Stimulated activated CD8-positive, alpha-beta memory T cell treated with anti-CD3 and anti-CD28 coated beads, Interleukin-12 subunit alpha, Interleukin-12 subunit beta, amount 100 ng/mL, for 4 hours (primary cell): ENCODE measurements at regions not wholly inside any gene's neighbourhood (a gene's known extent, or its start where the extent isn't known, plus 50 kb on each side); places are given as distances from the start of the nearest gene placed in this dataset.

Source experiments
- DNase-seq: peaks from one replicate; pipeline ENCODE4 v3.0.0-alpha.2; 2020; ENCODE audit warnings: low read depth

DNA sequence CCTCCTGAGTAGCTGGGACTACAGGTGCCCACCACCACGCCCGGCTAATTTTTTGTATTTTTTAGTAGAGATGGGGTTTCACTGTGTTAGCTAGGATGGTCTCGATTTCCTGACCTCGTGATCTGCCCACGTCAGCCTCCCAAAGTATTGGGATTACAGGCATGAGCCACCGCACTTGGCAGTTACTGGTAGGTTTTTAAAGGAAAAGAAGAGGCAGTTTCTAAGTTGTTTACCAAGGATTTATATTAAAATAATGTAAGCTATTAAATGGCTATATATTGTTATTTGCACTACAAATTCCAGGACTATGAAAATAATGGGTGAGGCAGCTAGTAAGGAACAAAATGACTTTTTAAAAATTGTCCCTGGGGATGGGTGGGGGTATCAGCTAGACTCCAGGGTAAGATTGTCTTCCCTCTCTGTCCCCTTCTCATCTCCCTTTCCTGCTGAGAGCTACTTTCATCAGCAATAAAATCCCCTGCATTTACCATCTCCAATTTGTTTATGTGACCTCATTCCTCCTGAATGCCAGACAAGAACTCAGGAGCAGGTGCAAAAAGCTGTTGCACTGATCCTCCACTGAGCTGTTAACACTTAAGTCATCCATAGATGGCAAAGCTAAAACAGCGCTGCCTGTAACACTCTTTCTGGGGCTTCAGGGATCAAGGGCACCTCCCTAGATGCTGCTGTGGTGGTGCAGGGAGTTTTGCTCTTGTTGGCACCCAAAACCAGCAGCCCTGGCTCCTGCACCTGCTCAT lies 165.2 kb downstream of the ZPLD1 start:
- DNase-seq: no peak

DNA sequence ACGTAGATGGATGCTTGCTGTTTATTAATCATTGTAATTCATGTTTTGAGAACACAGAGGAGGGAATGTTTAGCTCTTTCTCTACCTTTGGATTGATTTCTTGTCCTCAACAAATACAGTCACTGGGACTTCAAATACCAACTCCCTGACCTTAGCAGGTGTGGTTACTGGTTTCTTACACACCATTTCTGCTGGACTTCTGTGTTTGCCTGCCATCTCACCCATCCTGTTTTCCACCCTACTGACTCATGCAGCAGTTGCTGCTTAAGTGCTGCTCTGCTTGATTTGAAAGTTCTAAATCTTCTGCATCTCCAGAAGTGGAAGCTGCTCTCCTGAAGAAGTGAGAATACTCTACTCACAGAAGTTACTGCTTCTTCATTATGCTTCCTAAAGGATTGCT lies 170.3 kb downstream of the ZPLD1 start:
- no peak for DNase-seq

DNA sequence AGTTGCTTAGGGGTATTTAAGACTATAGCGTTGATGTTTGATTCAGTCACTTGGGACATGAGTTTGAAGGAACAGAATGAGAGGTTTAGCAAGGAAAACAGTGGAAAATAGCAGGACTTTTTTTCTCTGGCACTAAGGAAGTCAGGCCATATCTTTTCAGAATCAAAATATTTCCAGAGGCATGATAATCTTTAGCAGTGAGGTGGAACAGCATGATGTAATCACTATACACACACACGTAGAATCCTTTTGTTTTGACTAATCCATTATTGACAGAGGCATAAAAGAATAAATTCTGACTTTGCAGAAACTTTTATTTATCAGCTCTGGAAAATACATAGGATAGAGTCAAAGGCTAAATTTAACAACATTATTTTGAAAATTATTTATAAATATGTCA lies 174.1 kb downstream of the ZPLD1 start:
- DNase-seq: no peak

DNA sequence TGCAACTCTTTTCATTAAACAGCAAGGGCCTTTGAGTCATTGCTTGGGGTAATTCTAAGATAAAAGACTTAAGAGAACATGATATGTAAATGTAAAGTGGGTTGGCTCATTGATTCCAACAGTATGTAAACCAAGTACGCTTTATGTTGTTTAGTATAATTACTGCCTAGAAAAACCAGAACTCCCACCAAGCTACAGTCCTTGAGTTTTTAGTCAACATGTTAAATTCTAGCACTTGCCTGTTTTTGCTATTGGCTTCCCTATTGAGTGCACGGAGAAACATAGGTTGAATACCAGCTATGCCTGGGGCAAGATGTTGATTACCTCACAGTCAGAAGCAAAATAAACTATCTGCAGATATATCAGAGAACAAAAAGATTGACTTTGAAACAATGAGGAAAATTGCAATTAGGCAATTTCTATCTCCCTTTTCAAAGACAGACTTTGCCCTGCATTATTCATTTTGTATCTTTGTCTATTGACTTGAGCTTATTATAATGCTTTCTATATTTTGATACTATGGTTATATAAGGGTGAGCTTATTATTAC lies 179.3 kb downstream of the ZPLD1 start:
- DNase-seq: no peak

DNA sequence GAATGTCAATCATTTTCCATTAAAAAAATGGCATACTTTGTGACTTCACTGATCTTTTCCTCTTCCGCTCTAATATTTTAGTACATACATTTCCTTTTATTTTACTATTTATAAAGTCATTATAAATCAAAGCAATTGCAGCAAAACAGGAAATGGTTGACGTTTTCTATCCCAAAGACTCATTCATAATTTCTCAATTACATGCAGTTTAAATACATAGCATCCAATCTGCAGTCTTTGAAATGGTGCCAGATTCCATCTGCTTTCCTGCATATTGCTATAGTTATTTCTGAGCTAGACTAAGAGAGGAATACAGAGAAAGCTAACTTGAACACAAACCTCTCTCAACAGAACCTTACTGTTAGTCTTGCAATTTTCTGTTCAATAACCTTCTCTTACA lies 179.8 kb downstream of the ZPLD1 start:
- no peak for DNase-seq

DNA sequence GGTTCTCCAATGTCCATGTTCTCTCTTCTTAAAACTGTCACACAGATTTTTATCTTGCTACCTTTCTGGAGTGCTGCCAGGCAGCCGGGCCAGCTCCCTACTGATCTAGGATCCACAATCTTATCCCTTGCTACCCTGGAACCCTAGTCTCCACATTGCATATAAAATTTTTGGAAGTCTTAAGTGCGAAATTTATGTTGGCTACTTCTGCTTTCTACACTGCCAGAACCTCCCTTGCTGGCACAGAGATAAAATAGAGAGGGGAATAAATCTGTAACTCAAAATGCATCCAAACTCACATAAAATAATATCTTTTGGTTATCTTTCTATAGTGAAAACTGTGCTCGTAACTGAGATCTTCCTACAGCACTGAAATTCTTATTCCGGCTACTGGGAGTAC lies 182.6 kb downstream of the ZPLD1 start:
- no peak for DNase-seq

DNA sequence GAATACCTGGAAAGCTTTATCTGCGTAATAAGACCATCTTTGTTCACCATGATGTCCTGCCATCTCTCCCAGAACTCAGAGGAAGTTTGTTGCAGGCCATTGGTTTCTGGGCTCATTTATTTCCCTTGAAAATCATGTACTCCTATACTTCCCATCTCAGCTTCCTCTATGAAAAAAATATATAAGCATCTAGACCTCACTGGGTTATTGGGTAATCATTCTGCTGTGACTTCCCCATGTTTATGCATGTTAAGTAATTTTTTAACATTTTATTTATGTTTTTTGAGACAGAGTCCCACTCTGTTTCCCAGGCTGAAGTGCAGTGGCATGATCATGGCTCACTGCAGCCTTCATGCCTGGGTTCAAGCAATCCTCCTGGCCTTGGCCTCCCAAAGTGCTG lies 184.5 kb downstream of the ZPLD1 start:
- DNase-seq: no peak

DNA sequence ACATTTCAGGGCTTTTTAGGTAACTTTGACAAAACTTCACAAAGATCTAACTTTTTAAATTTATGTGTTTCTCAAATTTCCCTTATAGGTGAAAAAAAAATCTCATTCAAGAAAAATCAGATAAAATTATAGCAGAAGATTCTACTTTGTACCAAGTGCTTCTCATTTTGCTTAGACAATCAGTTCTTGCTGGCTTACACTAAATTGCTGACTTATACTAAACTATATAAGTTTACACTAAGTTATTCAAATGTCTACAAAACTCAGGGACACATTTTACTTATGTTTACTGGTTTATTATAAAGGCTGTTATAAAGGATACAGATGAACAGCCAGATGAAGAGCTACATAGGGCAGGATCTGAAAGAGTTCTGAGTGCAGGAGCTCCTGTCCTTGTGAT lies 195.1 kb downstream of the ZPLD1 start:
- no peak for DNase-seq

DNA sequence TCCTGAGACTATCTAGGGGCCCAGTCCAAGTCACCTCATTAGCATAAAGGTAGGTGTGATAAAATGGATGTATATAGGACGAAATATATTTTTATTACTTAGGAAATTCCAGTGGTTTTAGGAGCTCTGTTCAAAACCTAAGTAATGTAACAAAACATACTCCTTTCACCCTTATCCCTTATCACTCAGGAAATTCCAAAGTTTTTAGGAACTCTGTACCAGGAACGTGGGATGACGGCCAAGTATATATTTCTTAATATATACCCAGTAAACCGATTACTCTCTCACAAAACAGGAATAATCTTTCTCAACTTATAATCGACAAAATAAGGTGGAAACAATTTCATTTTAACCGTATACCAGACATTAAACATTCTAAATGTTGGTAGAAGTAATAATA lies 195.7 kb downstream of the ZPLD1 start:
- DNase-seq: no peak

DNA sequence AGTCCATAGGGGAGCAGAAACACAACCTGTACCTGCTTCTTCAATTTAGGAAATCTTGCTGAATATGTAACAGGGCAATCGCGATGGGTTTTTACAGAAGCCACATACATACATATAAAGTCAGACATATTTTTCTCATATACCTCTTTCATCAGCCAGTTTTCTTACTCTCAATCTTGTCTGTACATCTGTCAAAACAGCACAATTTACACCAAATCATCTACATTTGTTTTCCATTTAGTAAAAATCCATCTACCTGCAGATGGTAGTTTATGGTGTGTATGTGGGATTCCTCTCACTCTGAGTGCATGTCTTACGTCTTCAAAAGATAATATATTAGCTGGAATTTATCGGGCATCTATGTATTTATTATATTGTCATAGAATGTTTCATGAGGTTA lies 208.7 kb downstream of the ZPLD1 start:
- no peak for DNase-seq

DNA sequence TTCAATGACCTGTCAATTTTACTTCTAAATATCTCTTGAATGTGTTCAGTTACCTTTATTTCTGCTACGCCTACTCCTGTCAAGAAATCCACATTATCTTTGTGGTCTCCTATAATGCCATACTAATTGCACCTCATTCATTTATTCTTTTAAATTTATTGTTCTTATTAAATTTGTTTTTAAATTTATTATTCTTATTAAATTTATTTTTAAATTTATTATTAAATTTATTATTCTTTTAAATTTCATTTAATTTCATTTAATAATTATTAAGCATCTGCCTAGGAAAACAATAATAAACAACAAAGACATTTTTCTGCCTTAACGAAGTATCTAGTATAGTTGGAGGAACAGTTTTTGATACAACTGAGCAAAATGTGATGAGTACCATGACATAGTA lies 211.7 kb downstream of the ZPLD1 start:
- DNase-seq: no peak

DNA sequence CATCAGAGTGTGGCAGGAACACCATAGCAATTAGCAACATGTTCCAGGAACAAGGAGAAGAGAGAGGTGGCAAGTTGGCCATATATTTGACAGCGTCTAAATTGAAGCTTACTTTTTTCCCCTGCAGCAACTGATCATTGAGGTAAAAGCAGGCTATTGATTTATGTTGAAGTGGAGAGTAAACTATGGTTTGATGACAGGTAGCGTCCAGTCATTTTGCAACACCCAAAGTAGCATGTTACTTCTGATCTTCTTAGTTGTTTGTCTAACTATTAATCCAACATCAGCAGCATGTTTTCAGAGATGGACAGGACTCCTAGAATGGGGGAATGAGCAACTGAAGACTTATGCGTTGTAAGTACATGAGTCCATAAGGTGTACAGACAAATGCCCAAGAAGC lies 225.8 kb downstream of the ZPLD1 start:
- DNase-seq: no peak

DNA sequence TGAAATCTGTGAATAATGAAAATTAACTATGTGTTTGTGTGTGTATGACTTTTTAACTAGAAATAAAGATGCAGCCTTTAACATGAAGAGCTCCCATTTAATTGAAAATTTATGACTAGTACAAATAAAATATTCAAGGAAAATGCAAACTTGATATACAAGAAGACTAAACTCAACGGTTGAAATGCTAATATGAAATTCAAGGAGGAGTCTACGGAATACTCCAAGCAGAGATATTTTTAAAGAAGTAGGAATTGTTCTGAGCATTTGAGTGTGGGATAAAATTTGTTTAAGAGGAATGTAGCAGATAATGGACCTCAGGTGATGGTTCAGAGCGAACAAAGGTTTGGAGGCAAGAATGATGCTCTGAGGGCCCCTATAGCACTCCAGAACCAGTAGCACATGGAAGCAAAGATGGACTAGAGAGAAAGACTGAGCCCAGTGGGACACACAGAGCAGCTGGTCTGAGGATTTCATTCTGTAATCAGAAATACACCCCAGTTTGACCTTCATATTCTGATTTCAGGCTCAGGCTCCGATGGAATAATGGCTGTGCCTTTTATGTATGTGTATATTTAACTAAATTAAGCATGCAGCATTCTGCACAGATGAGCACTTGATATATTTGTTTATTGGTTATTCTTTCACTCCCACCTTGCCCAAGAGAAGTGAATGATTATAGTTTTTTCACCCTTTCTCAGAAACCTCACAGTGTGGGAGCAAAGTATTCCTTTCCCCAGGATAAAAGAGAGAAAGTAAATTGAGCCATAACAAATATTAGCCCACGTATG lies 227.1 kb downstream of the ZPLD1 start:
- DNase-seq: no peak

DNA sequence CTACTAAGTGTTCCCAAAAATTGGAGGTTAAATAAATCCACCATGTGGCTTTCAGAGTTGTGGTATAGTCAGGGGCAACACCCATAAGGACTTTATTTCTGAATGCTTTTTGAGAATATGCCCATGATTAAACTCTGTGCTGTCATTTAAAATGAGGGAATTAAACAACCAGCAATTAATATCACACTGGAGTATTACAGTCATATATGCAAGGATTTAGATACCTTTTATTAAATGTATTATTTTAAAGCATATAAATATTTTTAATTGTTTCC lies 227.6 kb downstream of the ZPLD1 start:
- no peak for DNase-seq

DNA sequence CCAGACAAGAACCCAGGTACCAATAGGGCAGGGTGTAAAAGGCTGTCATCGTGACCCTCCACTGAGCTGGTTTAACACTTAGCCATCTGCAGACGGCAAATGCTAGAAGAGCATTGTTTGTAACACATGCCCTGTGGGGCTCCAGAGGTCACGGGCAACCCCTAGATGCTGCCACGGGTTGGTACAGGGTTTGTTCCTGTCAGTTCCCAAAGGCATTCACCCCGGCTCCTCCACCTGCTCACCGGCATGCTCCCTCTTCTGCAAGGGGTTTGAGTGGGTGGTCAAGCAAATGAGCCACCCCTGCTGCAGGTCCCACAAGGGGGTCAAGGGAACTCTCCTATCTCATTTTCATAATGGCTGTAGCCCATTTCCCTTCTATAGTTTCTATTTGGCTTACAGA lies 229.3 kb downstream of the ZPLD1 start:
- DNase-seq: no peak

DNA sequence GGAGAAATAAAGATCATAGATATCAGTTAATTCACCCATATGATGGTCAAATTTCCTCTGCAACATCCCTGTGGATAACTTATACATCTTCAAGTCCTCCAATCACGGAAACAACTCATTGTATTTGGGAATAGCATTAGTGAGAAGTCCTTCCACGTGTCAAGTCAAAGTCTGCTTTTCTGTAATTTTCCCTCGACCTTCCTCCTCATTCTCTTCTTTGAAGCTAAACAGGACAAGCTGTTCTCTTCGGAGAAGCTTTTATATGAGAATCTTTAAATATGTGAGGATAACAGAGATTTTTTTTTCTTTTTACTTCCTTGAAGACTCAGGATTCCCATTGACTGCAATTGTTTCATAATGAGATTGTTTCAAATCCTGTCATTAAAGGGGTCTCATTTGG lies 230.4 kb downstream of the ZPLD1 start:
- no peak for DNase-seq

DNA sequence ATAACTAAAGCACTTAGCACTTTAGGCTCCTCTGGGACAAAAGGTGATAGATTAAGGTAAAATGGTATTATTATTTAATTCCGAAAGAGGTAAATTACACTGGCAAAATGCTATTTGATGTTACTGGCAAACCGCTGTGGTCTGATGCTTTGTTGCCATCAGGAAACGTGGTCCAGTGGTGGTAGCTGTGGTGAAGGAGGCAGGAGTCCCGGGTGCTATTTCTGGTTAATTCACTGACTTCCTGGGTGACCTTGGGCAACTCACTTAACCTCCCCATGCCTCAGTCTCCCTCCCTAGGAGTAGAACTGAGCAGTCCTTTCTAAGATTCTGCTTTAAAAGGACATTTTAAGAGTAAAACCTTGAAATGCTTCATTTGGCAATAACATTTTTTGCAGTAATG lies 233.4 kb downstream of the ZPLD1 start:
- no peak for DNase-seq

DNA sequence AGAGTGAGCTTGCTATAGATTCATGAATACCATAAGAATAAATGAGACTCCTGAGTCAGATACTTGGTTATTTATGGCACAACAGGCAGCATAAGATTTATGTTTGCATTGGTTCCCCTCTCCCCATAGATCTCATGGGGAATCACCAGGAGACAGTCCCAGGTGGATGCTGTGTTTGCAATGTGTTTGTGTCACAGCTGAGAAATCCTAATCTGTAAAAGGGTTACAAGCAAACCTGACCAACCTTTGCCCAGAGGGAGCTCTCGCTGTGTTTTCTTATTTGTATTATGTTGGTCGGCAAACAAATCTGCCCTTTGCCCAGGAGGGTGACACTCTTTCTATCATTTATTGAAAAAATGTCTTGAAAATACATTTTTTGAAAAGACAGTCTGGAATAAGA lies 236.2 kb downstream of the ZPLD1 start:
- DNase-seq: no peak

DNA sequence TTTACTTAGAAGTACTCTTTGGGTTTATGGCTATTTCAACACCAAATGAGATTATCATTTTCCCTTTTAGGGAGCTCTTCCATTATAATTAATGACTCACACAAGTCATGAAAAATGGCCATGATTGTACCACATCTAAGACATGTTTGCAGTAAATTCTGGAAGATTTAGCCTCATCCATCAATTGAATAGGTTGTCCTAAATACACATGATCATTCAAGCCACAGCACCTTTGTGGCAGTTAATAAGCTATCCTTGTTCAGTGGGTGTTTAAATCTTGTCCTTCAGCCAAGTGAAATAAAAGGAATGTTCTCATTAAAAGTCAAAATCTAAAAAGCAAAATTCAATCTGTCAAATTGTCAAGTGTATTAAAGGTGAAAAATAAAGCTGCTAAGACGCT lies 237.5 kb downstream of the ZPLD1 start:
- no peak for DNase-seq

DNA sequence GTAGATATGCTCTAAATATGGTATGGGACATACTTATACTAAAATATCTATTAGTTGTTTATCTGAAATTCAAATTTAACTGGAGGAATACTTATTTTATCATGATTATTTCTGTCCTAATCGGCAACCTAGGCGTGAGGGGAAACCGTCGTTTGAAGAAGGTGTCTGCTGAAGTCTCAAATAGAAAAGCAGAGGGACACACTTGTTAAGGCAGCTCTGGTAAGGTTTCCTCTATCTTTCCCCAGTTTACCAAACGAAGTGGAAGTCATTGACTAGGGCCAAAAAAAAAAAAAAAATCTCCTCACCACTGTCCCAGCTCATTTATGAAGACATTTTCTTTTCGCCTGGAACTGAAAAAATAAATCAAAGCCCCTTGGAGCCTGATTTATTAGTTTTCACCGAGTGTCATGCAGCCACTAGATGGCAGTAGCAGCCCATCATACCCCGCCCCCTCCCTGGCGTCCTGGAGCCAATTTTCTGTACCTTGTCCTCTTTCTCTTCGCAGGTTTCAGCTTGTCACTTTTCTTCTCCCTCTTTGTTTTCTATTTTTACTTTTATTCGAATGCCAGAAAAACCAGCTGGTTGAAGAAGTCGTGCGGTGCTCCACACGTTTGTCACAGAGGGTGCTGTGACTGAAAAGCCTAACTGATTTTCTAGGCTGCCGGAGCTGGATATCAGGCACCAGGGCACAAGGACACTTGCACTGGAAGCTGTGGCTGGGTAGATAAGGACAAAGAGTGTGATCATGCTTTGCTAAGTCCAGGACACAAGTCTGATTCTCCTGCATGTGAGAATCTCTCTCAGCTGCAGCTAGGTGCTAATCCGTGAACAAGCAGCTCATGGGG lies 238.7 kb downstream of the ZPLD1 start:
- peak; percentile 3 for DNase-seq

DNA sequence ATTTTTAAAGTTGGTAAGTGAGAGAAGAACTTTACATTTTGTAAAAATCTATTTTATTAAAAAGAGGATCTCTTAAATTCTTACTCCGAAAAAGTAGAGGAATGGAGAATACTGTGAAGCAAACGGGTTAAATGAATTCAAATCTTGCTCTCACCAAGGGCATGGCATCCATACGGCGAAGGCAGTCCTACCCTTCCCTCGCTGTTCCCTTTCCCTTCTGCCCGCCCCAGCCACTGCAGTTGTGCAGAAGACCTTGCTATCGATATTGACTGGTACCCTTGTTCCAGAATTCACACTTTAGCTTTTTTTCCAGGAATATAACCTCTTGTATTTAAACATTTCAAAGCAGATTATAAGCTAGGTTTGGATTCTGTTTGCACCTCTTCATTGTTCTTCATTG lies 239.5 kb downstream of the ZPLD1 start:
- no peak for DNase-seq

DNA sequence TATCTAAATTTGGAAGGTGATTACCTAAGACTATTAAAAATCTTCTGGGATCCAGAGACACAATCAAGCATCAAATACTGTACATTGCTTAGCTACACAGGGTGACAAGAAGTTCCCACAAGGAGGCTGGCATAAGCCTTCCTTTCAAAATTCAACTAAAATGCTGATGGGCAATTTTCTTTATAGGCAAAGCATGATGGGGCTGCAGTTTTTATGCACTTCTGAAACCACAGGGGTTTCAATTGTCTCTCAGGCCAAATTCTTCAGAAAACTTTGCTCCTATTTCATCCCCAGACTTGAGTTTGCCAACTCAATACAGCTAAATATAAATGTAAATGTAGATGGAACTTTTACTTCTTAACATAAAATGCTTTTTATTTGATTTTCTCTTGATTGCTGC lies 241.6 kb downstream of the ZPLD1 start:
- DNase-seq: no peak

DNA sequence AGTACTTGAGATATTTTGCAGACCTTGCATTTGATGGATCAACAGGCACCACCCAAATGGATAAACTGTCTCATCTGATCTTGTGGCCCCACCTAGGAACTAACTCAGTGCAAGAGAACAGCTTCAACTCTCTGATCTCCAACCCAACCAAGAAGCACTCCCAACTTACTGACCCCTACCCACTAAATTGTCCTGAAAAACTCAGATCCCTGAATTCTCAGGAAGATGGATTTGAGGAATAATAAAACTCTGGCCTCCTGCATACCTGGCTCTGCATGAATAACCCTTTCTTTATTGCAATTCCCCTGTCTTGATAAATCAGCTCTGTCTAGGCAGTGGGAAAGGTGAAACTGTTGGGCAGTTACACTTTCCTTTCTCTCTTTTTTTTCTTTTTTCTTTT lies 247.9 kb downstream of the ZPLD1 start:
- no peak for DNase-seq
